Activated CD4-positive, alpha-beta T cell treated with anti-CD3 and anti-CD28 coated beads, Interleukin-2, amount 10 ng/mL, durations not matched to agents 24 days and 14 days (primary cell): ENCODE measurements at regions not wholly inside any gene's neighbourhood (a gene's known extent, or its start where the extent isn't known, plus 50 kb on each side); places are given as distances from the start of the nearest gene placed in this dataset.

Source experiments
- DNase-seq: peaks from one replicate; pipeline ENCODE4 v3.0.0; 2022
- H3K27ac Mint-ChIP-seq: one replicate; pipeline ENCODE4 v1.8.0; 2022; ENCODE audit warnings: mild to moderate bottlenecking, mixed read lengths
- H3K27me3 Mint-ChIP-seq: one replicate; pipeline ENCODE4 v1.8.0; 2022; ENCODE audit warnings: mixed read lengths
- H3K36me3 Mint-ChIP-seq: one replicate; pipeline ENCODE4 v1.8.0; 2022; ENCODE audit warnings: low read depth, mild to moderate bottlenecking, mixed read lengths
- H3K4me1 Mint-ChIP-seq: one replicate; pipeline ENCODE4 v1.8.0; 2021; ENCODE audit warnings: mixed read lengths
- H3K4me3 Mint-ChIP-seq: one replicate; pipeline ENCODE4 v1.8.0; 2022; ENCODE audit warnings: mild to moderate bottlenecking, moderate library complexity, mixed read lengths
- H3K9me3 Mint-ChIP-seq: one replicate; pipeline ENCODE4 v1.8.0; 2021; ENCODE audit warnings: mixed read lengths
- intact Hi-C: fragments of 100-400 bp; cut with micrococcal nuclease; formaldehyde crosslinking; loops from one replicate; pipeline ENCODE4 v1.15.1; 2023

DNA sequence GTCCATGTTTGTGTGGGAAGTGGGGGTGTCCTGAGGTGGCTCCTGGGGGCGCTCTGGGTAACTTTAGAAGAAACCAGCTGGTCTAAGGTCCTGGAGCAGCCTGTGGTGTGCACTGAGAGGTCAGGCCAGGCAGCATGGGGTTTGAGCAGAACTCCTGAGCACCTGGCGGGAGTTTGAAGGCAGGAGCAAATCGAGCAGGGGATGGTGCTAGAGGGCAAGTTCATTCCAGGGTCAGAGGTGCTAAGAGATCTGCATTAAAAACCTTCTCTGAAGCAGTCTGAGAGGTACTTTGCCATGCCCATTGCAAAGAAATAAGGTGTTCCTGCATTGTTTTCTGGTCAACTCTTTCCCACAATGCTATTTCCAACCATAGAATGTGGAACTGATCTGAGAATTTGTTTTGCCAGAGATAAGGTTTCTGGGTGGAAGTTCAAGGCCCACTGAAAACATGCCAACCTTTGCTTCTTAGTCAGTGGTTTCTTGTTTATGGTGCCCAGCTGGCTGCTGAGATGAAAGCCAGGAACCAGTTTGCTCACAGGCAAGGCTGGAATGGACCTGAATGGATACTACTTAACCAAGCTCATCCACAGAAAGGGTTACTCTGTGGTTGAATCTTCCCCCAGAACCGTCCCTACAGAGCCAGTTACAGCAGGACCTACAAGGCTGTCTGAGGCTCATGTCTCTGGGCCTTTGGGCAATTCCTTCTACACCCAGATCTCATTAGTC lies 136.3 kb upstream of the TMEM72 start:
- DNase-seq = no peak
- H3K4me3 Mint-ChIP-seq = no peak overlapping the region
- no peaks in the 10 kb centered on the region for H3K36me3 Mint-ChIP-seq
- no peak overlapping the region for H3K27ac Mint-ChIP-seq
- H3K27me3 Mint-ChIP-seq = peaks cover 2% of the 10 kb centered on the region
- no peaks in the 10 kb centered on the region for H3K4me1 Mint-ChIP-seq
- intact Hi-C loops = no loop called here
- no peaks in the 10 kb centered on the region for H3K9me3 Mint-ChIP-seq

DNA sequence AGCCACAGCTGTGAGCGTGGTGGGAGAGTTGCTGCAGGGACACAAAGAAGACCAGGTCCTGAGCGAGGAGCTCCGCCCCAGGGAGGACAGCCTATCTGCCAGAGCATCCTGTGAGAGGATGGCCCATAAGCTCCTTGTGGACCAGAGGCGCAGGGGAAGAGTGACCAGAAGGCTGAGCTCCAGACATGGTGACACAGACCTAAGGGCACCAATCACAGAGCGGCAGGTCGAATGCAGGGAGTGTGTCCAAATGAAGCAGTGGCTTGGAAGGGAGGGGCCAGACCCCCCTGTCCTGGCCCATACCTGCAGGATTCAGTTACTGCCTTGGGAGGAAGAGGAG lies 135.8 kb upstream of the TMEM72 start:
- DNase-seq = no peak
- Mint-ChIP-seq H3K4me1 (no peaks in the 10 kb centered on the region), H3K27ac (no peak overlapping the region), H3K36me3 (no peaks in the 10 kb centered on the region), H3K27me3 (peaks cover 4% of the 10 kb centered on the region), H3K9me3 (no peaks in the 10 kb centered on the region), H3K4me3 (no peak overlapping the region)
- intact Hi-C loops = no loop called here

DNA sequence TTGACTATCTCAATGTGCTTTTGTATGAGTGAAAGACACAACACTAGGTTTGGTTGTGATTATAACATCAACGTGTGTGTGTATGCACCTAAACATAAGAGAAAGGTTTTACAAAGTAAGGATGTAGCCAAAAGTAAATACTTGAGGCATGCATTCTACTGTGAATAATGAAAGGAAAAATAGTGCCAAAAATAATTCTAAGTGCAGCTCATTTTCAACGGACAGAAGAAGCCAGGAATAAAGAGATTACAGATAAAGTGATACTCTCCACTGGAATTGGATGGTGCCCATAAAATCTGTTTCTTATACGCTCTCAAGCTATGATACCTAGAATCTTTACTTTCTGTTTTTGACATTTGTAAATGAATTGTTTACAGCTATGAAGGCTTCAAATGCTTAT lies 135.0 kb upstream of the TMEM72 start:
- intact Hi-C loops = no loop called here
- peaks cover 4% of the 10 kb centered on the region for H3K27me3 Mint-ChIP-seq
- H3K9me3 Mint-ChIP-seq = no peaks in the 10 kb centered on the region
- no peaks in the 10 kb centered on the region for H3K4me1 Mint-ChIP-seq
- H3K36me3 Mint-ChIP-seq = no peaks in the 10 kb centered on the region
- no peak overlapping the region for H3K27ac Mint-ChIP-seq
- no peak overlapping the region for H3K4me3 Mint-ChIP-seq
- DNase-seq = no peak

DNA sequence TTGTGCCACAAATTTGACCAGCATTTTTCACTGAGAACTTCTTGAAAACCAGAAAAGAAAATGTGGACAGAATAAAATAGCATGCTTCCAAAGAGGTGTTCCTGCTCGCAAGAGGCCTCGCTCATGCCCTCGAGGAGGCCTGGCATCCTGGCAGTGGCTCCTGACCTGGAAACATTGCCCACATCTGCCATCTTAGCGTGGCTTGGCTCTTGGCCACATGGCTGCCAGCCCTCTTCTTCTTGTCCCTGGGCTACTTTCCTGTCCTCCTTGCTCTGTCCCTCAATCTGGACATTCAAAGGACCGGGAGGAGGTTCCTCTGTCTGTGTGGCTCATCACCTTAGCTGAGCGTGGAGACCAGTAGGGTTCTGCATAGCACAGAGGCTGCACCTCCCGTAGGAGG lies 131.6 kb upstream of the TMEM72 start:
- DNase-seq = no peak
- Mint-ChIP-seq H3K27me3 (peaks cover 4% of the 10 kb centered on the region), H3K9me3 (no peaks in the 10 kb centered on the region), H3K36me3 (no peaks in the 10 kb centered on the region), H3K4me1 (no peaks in the 10 kb centered on the region), H3K4me3 (no peak overlapping the region), H3K27ac (no peak overlapping the region)
- intact Hi-C loops = no loop called here

DNA sequence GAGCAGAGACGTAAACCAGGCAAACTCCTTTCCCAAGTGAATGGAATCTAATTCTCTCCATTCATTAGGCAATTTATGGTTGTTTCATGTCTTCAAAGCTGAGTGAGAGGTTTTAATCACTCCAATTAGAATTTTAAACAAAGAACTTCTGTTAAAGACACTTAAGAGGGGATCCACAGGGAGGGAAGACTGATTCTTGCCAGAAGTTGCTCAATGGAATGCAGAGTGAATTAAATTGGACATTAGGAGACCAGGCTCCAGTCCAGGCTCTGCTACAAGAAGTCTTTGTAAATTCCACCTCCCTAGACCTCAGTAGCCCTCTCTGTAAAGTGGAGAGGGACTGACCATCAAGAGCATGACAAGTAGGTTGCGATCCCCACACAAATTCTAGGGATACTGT lies 130.7 kb upstream of the TMEM72 start:
- DNase-seq = no peak
- intact Hi-C loops = no loop called here
- no peak overlapping the region for H3K27ac Mint-ChIP-seq
- H3K4me3 Mint-ChIP-seq = no peak overlapping the region
- H3K36me3 Mint-ChIP-seq = no peaks in the 10 kb centered on the region
- H3K4me1 Mint-ChIP-seq = no peaks in the 10 kb centered on the region
- H3K27me3 Mint-ChIP-seq = peaks cover 4% of the 10 kb centered on the region
- H3K9me3 Mint-ChIP-seq = no peaks in the 10 kb centered on the region

DNA sequence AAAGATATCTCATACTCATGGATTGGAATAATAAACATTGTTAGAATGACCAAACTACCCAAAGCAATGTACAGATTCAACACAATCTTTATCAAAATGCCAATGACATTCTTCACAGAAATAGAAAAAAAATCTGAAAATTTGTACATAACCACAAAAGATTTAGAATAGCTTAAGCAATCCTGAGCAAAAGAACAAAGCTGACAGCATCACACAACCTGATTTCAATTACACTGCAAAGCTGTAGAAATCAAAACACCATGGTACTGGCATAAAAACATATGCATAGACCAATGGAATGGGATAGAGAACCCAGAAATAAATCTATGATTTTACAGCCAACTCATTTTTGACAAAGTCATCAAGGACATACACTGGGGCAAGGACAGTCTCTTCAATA lies 130.0 kb upstream of the TMEM72 start:
- no peak overlapping the region for H3K4me3 Mint-ChIP-seq
- H3K36me3 Mint-ChIP-seq = no peaks in the 10 kb centered on the region
- H3K9me3 Mint-ChIP-seq = no peaks in the 10 kb centered on the region
- peaks cover 4% of the 10 kb centered on the region for H3K27me3 Mint-ChIP-seq
- DNase-seq = no peak
- intact Hi-C loops = no loop called here
- no peak overlapping the region for H3K27ac Mint-ChIP-seq
- no peaks in the 10 kb centered on the region for H3K4me1 Mint-ChIP-seq

DNA sequence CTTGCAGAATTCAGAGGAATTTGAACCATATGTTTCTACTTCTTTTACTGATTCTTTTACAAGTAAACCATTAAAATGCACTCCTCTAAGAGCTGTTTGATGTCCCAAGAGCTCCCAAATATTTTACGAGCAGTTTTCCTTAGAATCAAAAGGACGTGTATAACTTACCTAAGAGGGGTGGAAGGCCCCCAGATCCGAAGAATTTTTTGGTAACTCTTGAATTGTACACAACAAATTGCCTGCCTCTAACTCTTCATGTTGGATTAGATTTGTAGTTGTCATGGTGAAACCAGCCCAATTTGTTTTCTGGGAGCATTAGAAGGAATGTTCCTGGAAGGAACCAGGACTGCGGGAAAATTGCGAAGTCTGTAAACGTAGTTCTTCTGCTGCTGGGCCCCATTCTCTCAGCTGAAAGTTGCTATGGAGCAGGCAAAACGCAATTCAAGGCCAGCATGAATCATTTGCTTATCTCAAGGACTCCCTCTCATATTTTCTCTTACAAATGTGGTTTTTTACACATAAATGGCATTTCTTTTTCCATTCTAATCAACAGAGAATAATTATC lies 124.8 kb upstream of the TMEM72 start:
- intact Hi-C loops = no loop called here
- H3K9me3 Mint-ChIP-seq = no peaks in the 10 kb centered on the region
- H3K4me1 Mint-ChIP-seq = no peaks in the 10 kb centered on the region
- H3K27ac Mint-ChIP-seq = no peak overlapping the region
- H3K36me3 Mint-ChIP-seq = no peaks in the 10 kb centered on the region
- no peak for DNase-seq
- no peak overlapping the region for H3K4me3 Mint-ChIP-seq
- H3K27me3 Mint-ChIP-seq = no peaks in the 10 kb centered on the region

DNA sequence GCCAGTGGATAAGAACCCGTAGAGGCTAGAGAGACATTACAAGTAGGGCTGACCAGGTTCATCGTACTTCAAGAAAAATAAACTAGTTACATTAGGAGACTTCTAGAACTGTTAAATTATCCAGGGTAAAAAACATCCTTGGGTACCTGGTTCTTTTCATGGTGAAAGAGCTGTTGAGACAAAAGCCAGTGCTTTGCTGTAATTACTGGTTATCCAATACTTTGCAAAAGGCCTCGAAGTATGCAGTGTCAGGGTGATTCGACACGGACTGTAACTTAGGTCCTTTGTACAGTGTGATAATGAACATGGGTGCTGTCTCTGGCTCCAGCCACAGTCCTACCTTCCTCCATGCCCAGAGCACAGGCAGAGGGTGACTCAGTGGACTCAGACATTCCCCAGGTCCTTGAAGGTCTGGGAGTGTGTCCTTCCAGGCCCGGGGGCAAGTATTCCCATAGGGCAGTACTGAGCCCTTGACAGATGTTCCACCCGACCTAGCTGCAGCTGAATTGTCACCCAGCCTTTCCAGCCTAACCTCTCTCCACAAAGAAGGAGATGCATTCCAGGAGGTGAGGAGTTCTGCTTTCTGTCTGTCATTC lies 123.6 kb upstream of the TMEM72 start:
- Mint-ChIP-seq H3K4me3 (no peak overlapping the region), H3K36me3 (no peaks in the 10 kb centered on the region), H3K27ac (no peak overlapping the region), H3K4me1 (no peaks in the 10 kb centered on the region), H3K9me3 (no peaks in the 10 kb centered on the region), H3K27me3 (no peaks in the 10 kb centered on the region)
- intact Hi-C loops = no loop called here
- no peak for DNase-seq

DNA sequence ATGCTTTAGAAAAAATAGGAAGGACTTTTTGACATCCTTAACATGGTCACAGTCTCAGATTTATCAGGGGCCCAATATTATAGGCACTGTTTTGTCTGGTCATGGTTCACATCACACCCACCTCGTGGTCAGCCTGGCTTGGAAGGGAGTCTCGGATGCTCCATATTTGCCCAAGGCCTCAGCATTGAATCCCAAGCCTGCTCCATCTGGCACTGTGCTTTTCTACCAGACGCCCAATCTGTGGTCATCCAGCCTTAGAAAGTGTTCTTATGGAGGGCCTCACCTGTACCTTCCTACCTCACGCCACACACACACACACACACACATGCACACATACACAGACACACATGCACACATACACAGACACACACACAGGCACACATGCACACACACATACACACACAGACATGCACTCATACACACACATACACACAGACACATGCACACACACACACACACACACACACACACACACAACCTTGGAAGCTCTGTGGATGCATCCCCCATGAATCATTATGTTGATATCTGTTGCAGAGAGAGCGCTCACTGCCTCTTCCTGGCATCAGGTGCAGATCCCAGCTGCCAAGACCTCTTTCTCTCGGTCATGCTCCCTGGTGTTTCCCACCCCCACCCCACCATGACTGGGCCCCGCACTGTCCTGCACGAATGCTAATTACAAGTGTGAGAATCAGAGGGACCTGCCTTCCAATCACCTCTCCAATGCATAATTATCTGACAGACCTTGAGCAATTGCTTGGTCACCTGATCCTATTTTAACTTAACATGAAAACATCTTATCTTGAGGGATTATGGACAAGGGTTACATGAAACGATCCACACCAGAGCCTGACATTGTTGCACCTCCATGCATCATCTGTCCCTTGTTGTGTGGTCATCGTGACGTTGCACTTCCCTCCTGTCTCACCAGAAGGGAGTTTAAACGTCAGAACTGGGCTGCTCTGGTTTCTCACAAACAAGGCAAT lies 122.7 kb upstream of the TMEM72 start:
- Mint-ChIP-seq H3K4me3 (no peak overlapping the region), H3K36me3 (no peaks in the 10 kb centered on the region), H3K27me3 (no peaks in the 10 kb centered on the region), H3K27ac (no peak overlapping the region), H3K9me3 (no peaks in the 10 kb centered on the region), H3K4me1 (no peaks in the 10 kb centered on the region)
- intact Hi-C loops = no loop called here
- DNase-seq = no peak

DNA sequence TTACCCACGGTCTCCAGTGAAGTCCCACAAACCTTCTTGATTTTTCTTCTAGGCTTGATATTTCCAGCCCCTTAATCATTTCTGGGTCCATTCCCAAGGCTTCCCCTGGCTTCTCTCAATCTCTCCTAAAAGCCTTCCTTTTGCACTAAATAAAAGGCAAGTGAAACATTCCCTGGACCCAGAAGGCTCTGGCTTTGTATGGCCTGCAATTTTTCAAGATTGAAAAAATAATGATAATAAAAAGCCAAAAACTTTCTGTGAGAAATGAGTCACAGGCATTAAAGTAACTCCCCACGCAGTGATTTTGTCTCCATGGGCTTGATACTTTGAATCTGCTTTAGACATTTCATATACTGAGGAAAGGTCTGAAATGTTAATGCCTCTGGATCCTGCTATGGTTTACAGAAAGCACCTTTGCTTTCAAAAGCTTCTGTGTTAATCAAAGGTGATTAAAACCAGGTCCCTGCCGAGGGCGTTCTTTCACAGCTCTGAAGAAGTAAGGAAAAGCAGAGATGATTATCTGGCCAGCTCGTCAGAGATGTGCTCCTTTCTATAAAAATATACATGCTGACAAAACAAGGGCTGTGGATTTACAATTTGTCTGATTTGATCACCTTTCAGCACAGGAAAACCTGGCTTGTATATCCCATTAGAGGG lies 118.9 kb upstream of the TMEM72 start:
- Mint-ChIP-seq H3K9me3 (no peaks in the 10 kb centered on the region), H3K4me1 (no peaks in the 10 kb centered on the region), H3K36me3 (no peaks in the 10 kb centered on the region), H3K4me3 (no peak overlapping the region), H3K27me3 (peaks cover 5% of the 10 kb centered on the region), H3K27ac (no peak overlapping the region)
- intact Hi-C loops = no loop called here
- no peak for DNase-seq

DNA sequence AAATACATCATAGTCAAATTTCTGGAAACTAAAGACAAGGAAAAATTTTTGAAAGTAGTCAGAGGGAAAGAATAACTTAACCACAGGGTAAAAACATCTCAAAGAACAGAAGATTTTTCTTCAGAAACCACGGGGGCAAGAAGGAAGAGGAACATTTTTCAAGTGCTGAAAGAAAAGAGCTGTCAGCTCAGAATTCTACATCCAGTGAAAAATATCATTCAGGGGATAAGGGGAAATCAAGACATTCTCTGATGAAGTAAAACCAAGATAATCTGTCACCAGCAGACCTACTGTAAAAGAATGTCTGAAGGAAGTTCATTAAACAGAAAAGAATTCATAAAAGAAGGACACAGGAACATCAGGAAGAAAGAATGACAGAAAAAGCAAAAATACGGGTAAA lies 111.2 kb upstream of the TMEM72 start:
- Mint-ChIP-seq H3K36me3 (no peaks in the 10 kb centered on the region), H3K27me3 (peaks cover 22% of the 10 kb centered on the region), H3K4me3 (no peak overlapping the region), H3K9me3 (no peaks in the 10 kb centered on the region), H3K4me1 (no peaks in the 10 kb centered on the region), H3K27ac (no peak overlapping the region)
- intact Hi-C loops = no loop called here
- DNase-seq = no peak

DNA sequence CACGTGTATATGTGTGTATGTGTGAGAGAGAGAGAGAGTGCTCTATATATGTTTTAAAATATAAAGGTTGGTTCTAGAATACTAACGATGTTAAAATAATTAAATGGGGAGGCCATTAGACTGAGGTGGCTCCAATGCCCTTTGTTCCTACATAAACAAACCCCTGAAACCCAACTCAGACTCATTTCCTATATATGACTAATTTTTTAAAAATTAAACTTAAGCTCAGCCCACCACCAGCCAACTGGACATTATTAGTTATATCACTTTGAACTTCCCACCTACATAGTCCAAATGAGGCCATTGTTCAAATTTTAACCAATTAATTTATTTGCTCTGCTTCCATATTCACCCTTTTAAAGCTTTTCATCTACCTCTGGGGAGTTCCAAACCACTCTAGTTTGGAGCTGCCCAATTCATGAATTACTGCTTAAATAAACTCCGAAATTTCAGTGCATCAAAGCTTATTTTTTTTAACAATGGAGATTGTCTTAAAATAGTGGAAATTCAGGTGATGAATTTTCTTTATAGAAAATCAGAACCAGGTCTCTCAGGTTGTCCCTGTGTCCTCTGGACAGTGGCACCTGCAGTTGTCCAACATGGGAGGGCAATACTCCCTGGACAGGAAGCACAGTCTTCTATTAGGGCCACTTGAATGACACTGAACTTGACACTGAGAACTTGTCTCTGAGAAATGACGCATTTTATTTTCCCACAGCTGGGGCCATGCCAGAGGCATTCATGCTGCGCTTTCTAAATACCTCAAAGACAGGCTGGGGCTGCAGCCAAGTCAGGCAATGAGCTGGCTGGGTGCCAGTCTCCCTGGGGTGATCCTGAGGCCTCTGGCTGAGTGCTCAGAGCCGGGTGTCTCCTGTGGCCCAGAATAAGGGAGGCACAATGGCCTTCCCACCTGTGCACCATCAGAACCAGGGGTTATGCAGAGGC lies 109.5 kb upstream of the TMEM72 start:
- intact Hi-C loops = no loop called here
- Mint-ChIP-seq H3K36me3 (no peaks in the 10 kb centered on the region), H3K27ac (no peak overlapping the region), H3K4me3 (no peak overlapping the region), H3K27me3 (peaks cover 20% of the 10 kb centered on the region), H3K9me3 (no peaks in the 10 kb centered on the region), H3K4me1 (no peaks in the 10 kb centered on the region)
- no peak for DNase-seq

DNA sequence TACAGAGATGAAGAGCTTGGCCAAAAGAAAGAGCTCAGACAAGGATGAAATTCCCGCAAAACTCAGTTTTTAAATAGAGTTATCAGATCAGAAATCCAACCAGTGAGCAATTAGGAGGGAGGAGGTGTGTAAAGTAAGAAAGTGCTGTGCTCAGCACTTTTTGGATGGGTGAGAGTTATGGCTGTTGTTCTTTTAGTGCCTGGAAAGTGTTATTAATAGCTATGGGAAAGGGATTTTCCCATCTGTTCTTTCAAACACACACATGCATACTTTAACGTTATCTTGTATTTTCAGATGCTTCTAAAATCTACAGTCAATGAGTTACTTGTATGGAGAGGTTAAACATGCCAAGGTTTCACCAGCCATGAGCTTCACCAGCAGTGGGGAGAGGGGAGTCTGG lies 107.3 kb upstream of the TMEM72 start:
- Mint-ChIP-seq H3K4me3 (no peak overlapping the region), H3K36me3 (no peaks in the 10 kb centered on the region), H3K4me1 (no peaks in the 10 kb centered on the region), H3K27me3 (peaks cover 18% of the 10 kb centered on the region), H3K9me3 (no peaks in the 10 kb centered on the region), H3K27ac (no peak overlapping the region)
- intact Hi-C loops = no loop called here
- DNase-seq = no peak
